Naive thymus-derived CD8-positive, alpha-beta T cell (primary cell): ENCODE measurements at regions not wholly inside any gene's neighbourhood (a gene's known extent, or its start where the extent isn't known, plus 50 kb on each side); places are given as distances from the start of the nearest gene placed in this dataset.

Experiments used
- ATAC-seq, 2 donors: fragments of 150-1000 bp; cut with Tn5 transposase in 1 of 2; sonication (Bioruptor Pico), chemical (Tn5 transposase) in 1 of 2; 1 replicate in 1 of 2; 2 replicates in 1 of 2; pipeline ENCODE4 v1.10.0; 2021; ENCODE audit warnings: mild to moderate bottlenecking in 2 of 2, moderate library complexity in 2 of 2
- POLR2A ChIA-PET: fragments of 350-600 bp; sonication (Branson Sonifier 250); formaldehyde crosslinking; loops from one replicate; lab custom pipeline; 2021; ENCODE audit warnings: antibody characterized with exemption; lab: Charles Lee
- DNase-seq, 10 donors: peaks; one replicate each; pipeline versions ENCODE4 v3.0.0 to v3.0.0-alpha.2; 2020 to 2022
- H3K27ac Mint-ChIP-seq, 10 donors: one replicate each; pipeline ENCODE4 v1.8.0; 2020 to 2022; ENCODE audit warnings: mild to moderate bottlenecking in 10 of 10, mixed read lengths in 10 of 10, moderate library complexity in 4 of 10, inconsistent platforms in 1 of 10
- H3K27me3 Mint-ChIP-seq, 5 donors: one replicate each; pipeline ENCODE4 v1.8.0; 2021 to 2022; ENCODE audit warnings: mixed read lengths in 5 of 5
- H3K36me3 Mint-ChIP-seq, 3 donors: one replicate each; pipeline ENCODE4 v1.8.0; 2020 to 2022; ENCODE audit warnings: mixed read lengths in 3 of 3, mild to moderate bottlenecking in 2 of 3, inconsistent platforms in 1 of 3
- H3K4me1 Mint-ChIP-seq, 4 donors: one replicate each; pipeline ENCODE4 v1.8.0; 2021 to 2022; ENCODE audit warnings: mixed read lengths in 4 of 4
- H3K4me3 Mint-ChIP-seq, 10 donors: one replicate each; pipeline ENCODE4 v1.8.0; 2020 to 2022; ENCODE audit warnings: mild to moderate bottlenecking in 10 of 10, mixed read lengths in 10 of 10, moderate library complexity in 6 of 10, inconsistent platforms in 1 of 10
- H3K9me3 Mint-ChIP-seq, 9 donors: one replicate each; pipeline ENCODE4 v1.8.0; 2020 to 2022; ENCODE audit warnings: mixed read lengths in 9 of 9, mild to moderate bottlenecking in 3 of 9, inconsistent platforms in 1 of 9, moderate library complexity in 1 of 9

- Mint-ChIP-seq H3K4me1 (no peaks in the 10 kb centered on the region), H3K9me3 (peaks cover 0 to 16% (median 8%) of the 10 kb centered on the region in 9 donors), H3K27me3 (peaks cover 0 to 2% (median 0%) of the 10 kb centered on the region in 5 donors), H3K27ac (no peak overlapping the region), H3K4me3 (no peak overlapping the region), H3K36me3 (no peaks in the 10 kb centered on the region)
- ATAC-seq: no peak
- POLR2A ChIA-PET: no interaction called here
- no peak for DNase-seq
Measured at GRCh38 chr20:11468880-11469279, 448.8 kb upstream of the BTBD3 start.

GRCh38 chr20:11469795-11470435 lies 447.8 kb upstream of the BTBD3 start:
- POLR2A ChIA-PET: no interaction called here
- H3K27ac Mint-ChIP-seq: no peak overlapping the region
- ATAC-seq: no peak
- H3K9me3 Mint-ChIP-seq: peaks cover 0 to 16% (median 9%) of the 10 kb centered on the region in 9 donors
- no peak overlapping the region for H3K4me3 Mint-ChIP-seq
- no peaks in the 10 kb centered on the region for H3K36me3 Mint-ChIP-seq
- peaks cover 0 to 3% (median 0%) of the 10 kb centered on the region in 5 donors for H3K27me3 Mint-ChIP-seq
- no peak for DNase-seq
- no peaks in the 10 kb centered on the region for H3K4me1 Mint-ChIP-seq

DNA sequence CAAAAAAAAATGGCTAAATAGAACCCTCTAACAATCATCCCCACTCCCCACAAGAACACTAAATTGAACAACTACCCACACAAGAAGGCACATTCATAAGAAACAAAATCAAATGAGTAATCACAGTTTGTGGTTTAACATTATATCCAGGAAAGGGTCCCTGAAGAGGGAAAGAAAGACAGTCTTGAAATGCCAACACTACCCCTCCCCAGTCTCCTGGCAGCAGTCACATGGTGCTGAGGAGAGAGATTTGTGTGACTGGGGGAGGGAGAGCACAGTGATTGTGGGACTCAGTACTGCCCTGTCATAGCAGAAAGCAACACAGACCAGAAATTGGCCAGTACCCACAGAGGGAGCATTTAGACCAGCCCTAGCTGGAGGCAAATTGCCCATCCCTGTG lies 443.7 kb upstream of the BTBD3 start:
- Mint-ChIP-seq H3K27me3 (peaks cover 0 to 3% (median 2%) of the 10 kb centered on the region in 5 donors), H3K36me3 (no peaks in the 10 kb centered on the region), H3K4me3 (no peak overlapping the region), H3K4me1 (no peaks in the 10 kb centered on the region), H3K27ac (no peak overlapping the region), H3K9me3 (peaks cover 2 to 33% (median 10%) of the 10 kb centered on the region in 9 donors)
- no peak for DNase-seq
- POLR2A ChIA-PET: no interaction called here
- no peak for ATAC-seq

- ATAC-seq: no peak
Measured at GRCh38 chr20:11483697-11484096, 434.0 kb upstream of the BTBD3 start.

DNA sequence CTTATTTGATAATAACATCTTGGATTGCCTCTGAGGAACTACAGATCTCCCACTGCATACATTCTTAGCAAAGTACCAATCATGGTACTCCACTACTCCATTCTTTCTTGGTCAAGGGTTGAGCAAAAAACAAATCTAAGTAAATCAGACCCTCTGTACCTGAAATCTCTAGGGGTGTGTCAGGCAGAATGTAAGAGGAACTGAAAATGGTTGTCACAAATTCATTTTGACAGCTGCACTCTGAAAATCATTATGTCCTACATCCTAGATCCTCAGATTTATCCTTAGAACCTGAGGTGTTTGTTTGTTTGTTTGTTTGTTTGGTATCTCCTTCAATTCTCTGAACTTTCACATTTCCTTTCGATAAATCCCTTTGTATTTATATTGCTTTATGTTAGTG lies 433.2 kb upstream of the BTBD3 start:
- Mint-ChIP-seq H3K27ac (no peak overlapping the region), H3K9me3 (peaks cover 0 to 7% (median 0%) of the 10 kb centered on the region in 9 donors), H3K4me1 (no peaks in the 10 kb centered on the region), H3K27me3 (no peaks in the 10 kb centered on the region), H3K36me3 (no peaks in the 10 kb centered on the region), H3K4me3 (no peak overlapping the region)
- POLR2A ChIA-PET: no interaction called here
- ATAC-seq (no peak), DNase-seq (no peak)

More at GRCh38 chr20:11483697-11484096, 434.0 kb upstream of the BTBD3 start:
- POLR2A ChIA-PET: no interaction called here
- Mint-ChIP-seq H3K4me3 (no peak overlapping the region), H3K27me3 (no peaks in the 10 kb centered on the region), H3K36me3 (no peaks in the 10 kb centered on the region), H3K9me3 (peaks cover 0 to 7% (median 0%) of the 10 kb centered on the region in 9 donors), H3K27ac (no peak overlapping the region), H3K4me1 (no peaks in the 10 kb centered on the region)
- no peak for DNase-seq

GRCh38 chr20:11492386-11492785 lies 425.3 kb upstream of the BTBD3 start:
- Mint-ChIP-seq H3K36me3 (no peaks in the 10 kb centered on the region), H3K4me3 (no peak overlapping the region), H3K9me3 (peaks cover 0 to 8% (median 0%) of the 10 kb centered on the region in 9 donors), H3K27me3 (no peaks in the 10 kb centered on the region), H3K27ac (no peak overlapping the region), H3K4me1 (no peaks in the 10 kb centered on the region)
- ATAC-seq (no peak), DNase-seq (no peak)
- POLR2A ChIA-PET: no interaction called here

DNA sequence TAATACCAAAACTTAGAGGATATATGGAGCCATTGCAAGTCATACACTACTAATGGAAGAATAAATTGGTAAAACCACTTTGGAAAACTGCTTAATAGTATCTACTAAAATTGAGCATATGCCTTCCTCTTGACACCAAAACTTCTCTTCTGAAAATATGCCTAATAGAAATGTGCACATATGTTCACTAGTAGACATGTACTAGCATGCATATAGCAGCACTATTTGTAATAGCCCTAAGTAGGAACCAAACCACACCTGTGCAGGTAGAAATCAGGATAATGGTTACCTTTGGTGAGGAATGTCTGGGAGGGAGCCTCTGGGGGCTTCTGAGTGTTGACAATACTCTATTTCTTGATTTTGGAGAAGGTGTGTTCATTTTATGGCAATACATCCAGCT lies 424.8 kb upstream of the BTBD3 start:
- H3K4me3 Mint-ChIP-seq: no peak overlapping the region
- no peaks in the 10 kb centered on the region for H3K36me3 Mint-ChIP-seq
- DNase-seq (no peak), ATAC-seq (no peak)
- H3K27me3 Mint-ChIP-seq: no peaks in the 10 kb centered on the region
- POLR2A ChIA-PET: no interaction called here
- no peaks in the 10 kb centered on the region for H3K4me1 Mint-ChIP-seq
- peaks cover 0 to 8% (median 0%) of the 10 kb centered on the region in 9 donors for H3K9me3 Mint-ChIP-seq
- H3K27ac Mint-ChIP-seq: no peak overlapping the region

GRCh38 chr20:11496380-11496779 lies 421.3 kb upstream of the BTBD3 start:
- no peak overlapping the region for H3K27ac Mint-ChIP-seq
- H3K9me3 Mint-ChIP-seq: peaks cover 0 to 4% (median 0%) of the 10 kb centered on the region in 9 donors
- POLR2A ChIA-PET: no interaction called here
- H3K27me3 Mint-ChIP-seq: no peaks in the 10 kb centered on the region
- ATAC-seq (no peak), DNase-seq (no peak)
- H3K36me3 Mint-ChIP-seq: no peaks in the 10 kb centered on the region
- H3K4me1 Mint-ChIP-seq: no peaks in the 10 kb centered on the region
- H3K4me3 Mint-ChIP-seq: no peak overlapping the region

DNA sequence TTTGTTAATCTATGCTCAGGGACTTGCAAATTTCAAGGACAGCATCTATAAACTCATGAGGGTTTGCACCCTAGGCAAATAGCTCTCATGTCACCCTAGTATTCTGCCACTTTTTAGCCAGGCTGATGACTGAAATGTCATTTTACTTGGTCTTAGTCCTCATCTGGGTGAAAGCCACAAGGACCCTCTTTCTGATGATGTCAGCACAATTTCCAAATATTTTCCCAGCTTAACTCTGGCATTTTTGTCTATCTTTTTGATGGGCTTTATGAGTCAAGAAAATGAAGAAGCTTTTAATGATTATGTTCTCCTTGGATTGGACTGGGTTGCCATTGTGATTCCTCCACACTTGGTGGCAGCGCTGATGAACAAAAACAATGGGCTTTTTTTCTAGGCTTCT lies 420.1 kb upstream of the BTBD3 start:
- Mint-ChIP-seq H3K4me1 (no peaks in the 10 kb centered on the region), H3K4me3 (no peak overlapping the region), H3K27ac (no peak overlapping the region), H3K36me3 (no peaks in the 10 kb centered on the region), H3K9me3 (peaks cover 0 to 5% (median 0%) of the 10 kb centered on the region in 9 donors), H3K27me3 (no peaks in the 10 kb centered on the region)
- POLR2A ChIA-PET: no interaction called here
- DNase-seq: no peak
- no peak for ATAC-seq

- Mint-ChIP-seq H3K4me3 (no peak overlapping the region), H3K9me3 (peaks cover 0 to 14% (median 2%) of the 10 kb centered on the region in 9 donors), H3K4me1 (no peaks in the 10 kb centered on the region), H3K27ac (no peak overlapping the region), H3K27me3 (no peaks in the 10 kb centered on the region), H3K36me3 (no peaks in the 10 kb centered on the region)
- ATAC-seq: no peak
- POLR2A ChIA-PET: no interaction called here
- no peak for DNase-seq
Measured at GRCh38 chr20:11499101-11499634, 418.5 kb upstream of the BTBD3 start.

DNA sequence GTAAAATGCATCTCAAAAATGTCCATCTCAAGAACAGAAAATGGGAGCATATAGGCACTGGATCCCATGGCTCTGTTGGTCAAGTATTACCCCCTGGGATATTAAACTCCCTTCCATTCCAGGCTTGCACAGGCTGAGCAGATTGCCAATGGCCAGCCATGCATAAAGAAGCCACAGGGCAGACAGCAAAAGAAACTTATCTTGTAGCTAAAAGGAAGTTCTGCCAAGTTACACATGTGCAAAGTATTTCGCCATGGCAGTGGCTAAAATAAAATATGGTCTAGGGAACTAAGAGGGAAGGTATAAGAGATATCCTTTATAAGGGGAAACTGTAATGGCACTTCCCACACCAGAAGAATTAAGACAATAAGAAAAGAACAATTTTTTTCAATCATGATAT lies 415.6 kb upstream of the BTBD3 start:
- H3K9me3 Mint-ChIP-seq: peaks cover 2 to 22% (median 10%) of the 10 kb centered on the region in 9 donors
- no peak for DNase-seq
- no peak overlapping the region for H3K4me3 Mint-ChIP-seq
- no peaks in the 10 kb centered on the region for H3K27me3 Mint-ChIP-seq
- H3K4me1 Mint-ChIP-seq: no peaks in the 10 kb centered on the region
- no peak overlapping the region for H3K27ac Mint-ChIP-seq
- H3K36me3 Mint-ChIP-seq: no peaks in the 10 kb centered on the region
- POLR2A ChIA-PET: no interaction called here
- no peak for ATAC-seq

DNA sequence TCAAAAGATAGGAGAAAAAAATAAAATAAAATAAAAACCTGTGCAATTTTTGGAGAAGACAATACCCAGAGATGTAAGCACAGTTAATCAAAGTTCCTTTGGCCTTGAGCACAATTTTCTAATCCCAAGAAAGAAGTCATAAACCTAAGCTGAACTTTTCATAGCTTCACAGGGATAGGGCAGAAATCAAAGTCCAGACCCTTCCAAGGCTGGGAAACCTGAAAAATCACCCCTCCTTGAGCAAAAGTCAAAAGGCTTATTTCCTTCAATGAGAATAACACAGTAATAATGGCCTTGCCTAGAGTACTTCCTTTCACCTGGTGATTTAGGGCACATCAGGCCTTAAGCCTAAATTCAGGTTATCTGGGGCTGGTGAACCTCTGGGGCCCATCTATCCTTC lies 415.0 kb upstream of the BTBD3 start:
- POLR2A ChIA-PET: no interaction called here
- Mint-ChIP-seq H3K27me3 (no peaks in the 10 kb centered on the region), H3K36me3 (no peaks in the 10 kb centered on the region)

DNA sequence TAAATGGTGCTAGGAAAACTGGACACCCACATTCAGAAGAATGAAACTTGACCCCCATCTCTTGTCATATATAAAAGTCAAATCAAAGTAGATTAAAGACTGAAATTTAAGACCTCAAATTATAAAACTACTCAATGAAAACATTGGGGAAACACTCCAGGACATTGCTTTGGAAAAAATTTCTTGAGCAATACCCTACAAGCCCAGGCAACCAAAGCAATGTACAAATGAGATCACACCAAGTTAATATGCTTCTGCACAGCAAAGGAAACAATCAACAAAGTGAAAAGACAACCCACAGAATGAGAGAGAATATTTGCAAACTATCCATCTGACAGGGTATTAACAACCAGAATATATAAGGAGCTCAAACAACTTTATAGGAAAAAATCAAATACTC lies 407.9 kb upstream of the BTBD3 start:
- ATAC-seq: no peak
- no peak overlapping the region for H3K27ac Mint-ChIP-seq
- POLR2A ChIA-PET: no interaction called here
- no peak overlapping the region for H3K4me3 Mint-ChIP-seq
- peaks cover 0 to 31% (median 10%) of the 10 kb centered on the region in 9 donors for H3K9me3 Mint-ChIP-seq
- no peaks in the 10 kb centered on the region for H3K27me3 Mint-ChIP-seq
- no peak for DNase-seq
- no peaks in the 10 kb centered on the region for H3K4me1 Mint-ChIP-seq
- H3K36me3 Mint-ChIP-seq: no peaks in the 10 kb centered on the region

More for the DNA sequence above, 415.0 kb upstream of the BTBD3 start:
- Mint-ChIP-seq H3K9me3 (peaks cover 2 to 21% (median 10%) of the 10 kb centered on the region in 9 donors), H3K4me1 (no peaks in the 10 kb centered on the region), H3K27ac (no peak overlapping the region), H3K4me3 (no peak overlapping the region)
- ATAC-seq: no peak
- no peak for DNase-seq

- Mint-ChIP-seq H3K27me3 (no peaks in the 10 kb centered on the region), H3K4me3 (no peak overlapping the region), H3K27ac (no peak overlapping the region), H3K9me3 (peaks cover 0 to 21% (median 4%) of the 10 kb centered on the region in 9 donors), H3K4me1 (no peaks in the 10 kb centered on the region), H3K36me3 (no peaks in the 10 kb centered on the region)
- DNase-seq: no peak
- no peak for ATAC-seq
- POLR2A ChIA-PET: no interaction called here
Measured at GRCh38 chr20:11511821-11512220, 405.9 kb upstream of the BTBD3 start.
